Loucy (cell line): ENCODE measurements at regions not wholly inside any gene's neighbourhood (a gene's known extent, or its start where the extent isn't known, plus 50 kb on each side); places are given as distances from the start of the nearest gene placed in this dataset.

Source experiments
- H2AFZ ChIP-seq: fragments of 200-600 bp; sonication (generic); 2 replicates; pipeline ENCODE4 v1.6.0; 2016; ENCODE audit warnings: antibody characterized with exemption, mild to moderate bottlenecking, low read length, moderate library complexity
- H3F3A ChIP-seq: fragments of 200-600 bp; 2 replicates; pipeline ENCODE4 v1.6.0; 2016; ENCODE audit warnings: antibody characterized with exemption, low read depth, mild to moderate bottlenecking
- H3K27me3 ChIP-seq: fragments of 200-600 bp; sonication (generic); 2 replicates; pipeline ENCODE4 v1.6.1; 2014; ENCODE audit warnings: low read length, mild to moderate bottlenecking; ENCODE audit not compliant: insufficient read depth, poor library complexity, severe bottlenecking
- H3K36me3 ChIP-seq: fragments of 200-600 bp; sonication (generic); 2 replicates; pipeline ENCODE4 v1.6.1; 2016; ENCODE audit warnings: low read length; ENCODE audit not compliant: insufficient read depth
- H3K4me1 ChIP-seq: fragments of 200-600 bp; sonication (generic); 2 replicates; pipeline ENCODE4 v1.5.1; 2014; ENCODE audit warnings: low read length, mild to moderate bottlenecking; ENCODE audit not compliant: insufficient read depth, poor library complexity, severe bottlenecking
- H3K4me2 ChIP-seq: fragments of 200-600 bp; sonication (generic); 2 replicates; pipeline ENCODE4 v1.6.0; 2014; ENCODE audit warnings: antibody characterized with exemption, low read length, low read depth, mild to moderate bottlenecking; ENCODE audit not compliant: poor library complexity, severe bottlenecking
- H3K4me3 ChIP-seq: fragments of 200-600 bp; sonication (generic); 2 replicates; pipeline ENCODE4 v1.5.1; 2014; ENCODE audit warnings: low read length, mild to moderate bottlenecking, mixed read lengths; ENCODE audit not compliant: poor library complexity, severe bottlenecking
- H3K79me2 ChIP-seq: fragments of 200-600 bp; sonication (generic); 2 replicates; pipeline ENCODE4 v1.6.1; 2014; ENCODE audit warnings: low read length; ENCODE audit not compliant: insufficient read depth
- H3K9ac ChIP-seq: fragments of 200-600 bp; sonication (generic); 2 replicates; pipeline ENCODE4 v1.6.0; 2014; ENCODE audit warnings: mild to moderate bottlenecking, low read depth, low read length, moderate library complexity; ENCODE audit not compliant: poor library complexity, severe bottlenecking
- H3K9me2 ChIP-seq: fragments of 200-600 bp; sonication (generic); replicated peaks from 2 replicates; pipeline ENCODE4 v1.6.1; 2016; ENCODE audit warnings: low read depth, low read length, mixed read lengths
- H3K9me3 ChIP-seq: fragments of 200-600 bp; sonication (generic); 2 replicates; pipeline ENCODE4 v1.6.1; 2014; ENCODE audit warnings: mild to moderate bottlenecking, antibody characterized with exemption, low read length, low read depth; ENCODE audit not compliant: insufficient read depth
- H4K20me1 ChIP-seq: fragments of 200-600 bp; sonication (generic); 2 replicates; pipeline ENCODE4 v1.6.0; 2014; ENCODE audit warnings: antibody characterized with exemption, low read length, mild to moderate bottlenecking; ENCODE audit not compliant: insufficient read depth, poor library complexity, severe bottlenecking
- CTCF ChIP-seq: fragments of 200-600 bp; sonication (generic); conservative IDR thresholded peaks from 2 replicates; pipeline ENCODE4 v1.5.1; 2014; ENCODE audit warnings: mild to moderate bottlenecking, antibody characterized with exemption, low read length
- EZH2phosphoT487 ChIP-seq: fragments of 200-600 bp; IDR thresholded peaks from 2 replicates; pipeline ENCODE4 v1.6.1; 2018; ENCODE audit warnings: antibody characterized with exemption, mild to moderate bottlenecking, moderate library complexity, borderline replicate concordance

- Histone ChIP-seq H3K36me3 (no peaks in the 10 kb centered on the region), H4K20me1 (no peaks in the 10 kb centered on the region), H3K4me3 (no peak overlapping the region), H3K9ac (no peak overlapping the region), H3K27me3 (no peaks in the 10 kb centered on the region), H3F3A (no peaks in the 10 kb centered on the region), H3K4me2 (no peak overlapping the region), H3K4me1 (no peaks in the 10 kb centered on the region), H3K79me2 (no peaks in the 10 kb centered on the region), H3K9me3 (no peaks in the 10 kb centered on the region), H3K9me2 (no peaks in the 10 kb centered on the region), H2AFZ (no peak overlapping the region)
- TF ChIP-seq CTCF (no peak), EZH2phosphoT487 (no peak)
These were observed 1709.0 kb upstream of the WWC1 start for GRCh38 chr5:166582416-166582815.

DNA sequence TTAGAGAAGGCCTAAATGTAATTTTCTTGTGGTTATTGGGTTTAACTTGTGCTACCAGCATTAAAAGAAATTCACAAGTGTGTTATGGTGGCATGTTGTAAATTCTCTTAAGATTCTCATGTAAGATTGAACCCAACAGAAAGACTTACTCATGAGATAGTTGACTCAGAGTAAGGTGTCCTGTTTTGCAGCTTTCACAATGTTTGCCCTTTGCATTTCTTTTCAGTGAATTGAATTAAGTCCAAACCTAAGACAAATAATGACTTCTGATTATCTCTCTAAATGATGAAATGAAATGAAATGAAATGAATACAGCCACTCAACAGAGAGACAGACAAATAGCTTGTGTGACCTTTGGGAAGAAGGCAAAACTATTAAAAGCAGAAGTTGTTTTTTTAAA lies 1696.9 kb upstream of the WWC1 start:
- Histone ChIP-seq H3K9me3 (no peaks in the 10 kb centered on the region), H3K79me2 (no peaks in the 10 kb centered on the region), H3K9ac (no peak overlapping the region), H2AFZ (no peak overlapping the region), H3K4me1 (no peaks in the 10 kb centered on the region), H3K4me3 (no peak overlapping the region), H3F3A (no peaks in the 10 kb centered on the region), H4K20me1 (no peaks in the 10 kb centered on the region), H3K36me3 (no peaks in the 10 kb centered on the region), H3K4me2 (no peak overlapping the region), H3K27me3 (no peaks in the 10 kb centered on the region), H3K9me2 (no peaks in the 10 kb centered on the region)
- no peak for TF ChIP-seq CTCF
- TF ChIP-seq EZH2phosphoT487: no peak

DNA sequence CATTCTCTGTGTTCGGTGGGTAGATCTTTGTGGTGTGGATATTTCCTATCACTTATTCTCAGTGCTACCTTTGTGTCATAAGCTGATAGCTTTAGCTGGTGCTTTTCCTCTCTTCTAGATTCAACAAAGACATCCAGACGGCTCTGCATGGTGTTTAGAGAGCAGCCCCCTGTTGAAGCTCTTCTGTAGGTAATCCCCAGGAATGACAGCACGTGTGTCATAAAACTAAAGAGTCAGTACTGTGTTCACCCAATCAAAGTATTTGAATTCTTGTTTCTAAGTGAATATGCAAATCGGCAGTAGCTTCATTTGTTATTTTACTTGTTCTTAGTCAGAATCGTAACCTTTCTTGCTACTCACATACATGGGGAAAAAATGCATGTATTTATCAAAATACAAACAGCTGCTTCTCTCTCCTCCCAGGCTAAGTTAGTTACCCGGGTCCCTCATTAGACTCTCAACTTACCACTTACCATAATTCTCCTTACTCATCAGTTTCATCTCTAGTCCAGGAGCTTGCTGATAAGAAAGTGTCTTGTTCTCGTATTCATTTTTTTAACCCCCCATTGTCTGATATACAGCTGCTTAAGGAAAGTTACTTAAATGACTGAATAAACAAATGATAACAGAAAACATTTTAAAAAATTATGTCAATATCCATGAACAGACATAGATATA lies 1696.0 kb upstream of the WWC1 start:
- Histone ChIP-seq H3K9me3 (no peaks in the 10 kb centered on the region), H2AFZ (no peak overlapping the region), H3K9me2 (no peaks in the 10 kb centered on the region), H3K27me3 (no peaks in the 10 kb centered on the region), H3K4me1 (no peaks in the 10 kb centered on the region), H3K4me2 (no peak overlapping the region), H3K79me2 (no peaks in the 10 kb centered on the region), H3K4me3 (no peak overlapping the region), H3F3A (no peaks in the 10 kb centered on the region), H3K9ac (no peak overlapping the region), H4K20me1 (no peaks in the 10 kb centered on the region), H3K36me3 (no peaks in the 10 kb centered on the region)
- TF ChIP-seq EZH2phosphoT487: no peak
- TF ChIP-seq CTCF: no peak
